ENCODE measurements at regions not wholly inside any gene's neighbourhood (a gene's known extent, or its start where the extent isn't known, plus 50 kb on each side); places are given as distances from the start of the nearest gene placed in this dataset.
"Not testable (repeated sequence)": the region's sequence is repeated elsewhere in the genome, so short reads cannot be mapped to it uniquely, and the experiment has no call there.

DNA sequence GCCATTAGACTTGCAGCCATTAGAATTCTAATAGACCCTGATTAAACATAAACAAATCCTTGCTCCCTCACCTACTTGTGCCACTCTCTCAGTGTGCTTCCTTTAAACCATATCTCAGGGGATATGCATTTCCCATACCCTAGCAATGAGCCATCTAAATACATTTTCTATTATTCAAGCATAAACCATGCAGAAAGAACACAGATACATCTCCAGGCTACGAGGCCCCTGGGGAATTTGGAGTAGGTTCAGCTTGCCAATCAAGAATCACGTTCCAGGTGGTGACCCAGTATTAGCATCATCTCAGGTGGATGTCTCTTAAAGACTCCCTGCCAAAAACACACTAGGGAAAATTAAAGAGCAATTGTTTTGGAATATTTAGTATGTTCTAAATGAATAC, 93.0 kb upstream of the CCL21 start:
- no peak overlapping the region for H3K4me3 ChIP-seq (ENCODE audit: low read length)
- DNase-seq (ENCODE audit: low read depth, low spot score) = no peak

DNA sequence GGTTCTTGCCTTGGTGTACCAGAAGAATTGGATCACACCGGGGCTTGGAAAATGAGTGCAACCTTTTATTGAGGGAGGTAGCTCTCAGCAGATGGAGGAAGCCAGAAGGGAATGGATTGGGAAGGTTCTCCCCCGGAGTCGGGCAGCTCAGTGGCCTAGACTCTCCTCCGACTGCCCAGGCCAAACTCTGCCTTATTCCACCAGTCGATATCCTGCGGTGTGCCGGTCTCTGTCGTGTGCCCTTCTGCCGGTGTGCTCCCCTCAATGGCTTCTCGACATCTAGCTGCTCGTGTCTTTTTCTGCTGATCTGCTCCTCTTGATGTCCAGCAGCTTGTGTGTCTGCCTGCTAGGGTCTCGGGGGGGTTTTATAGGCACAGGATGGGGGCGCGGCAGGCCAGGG, 87.4 kb upstream of the CCL21 start:
- H3K4me3 ChIP-seq (ENCODE audit: low read length) = no peak overlapping the region
- no peak for DNase-seq (ENCODE audit: low read depth, low spot score)

DNA sequence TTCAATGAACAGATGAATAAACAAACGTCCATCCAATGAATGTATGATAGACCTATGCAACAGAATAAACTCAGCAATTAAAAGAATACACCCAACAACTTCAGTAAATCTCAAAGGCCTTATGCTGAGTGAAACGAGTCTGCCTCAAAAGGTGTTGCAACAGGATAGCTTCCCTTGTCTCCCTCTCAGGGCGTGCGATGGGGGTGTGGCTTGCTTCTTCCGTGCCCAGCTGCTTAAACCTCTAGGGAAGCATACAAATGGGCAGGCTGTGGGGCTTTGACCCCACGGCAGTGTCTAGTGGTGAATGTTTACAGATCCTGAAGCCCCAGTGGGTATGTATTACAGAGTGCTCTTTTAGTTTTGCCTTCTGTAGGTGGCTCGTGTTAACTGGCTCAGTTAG, 87.0 kb upstream of the CCL21 start:
- no peak overlapping the region for H3K4me3 ChIP-seq (ENCODE audit: low read length)
- no peak for DNase-seq (ENCODE audit: low read depth, low spot score)

DNA sequence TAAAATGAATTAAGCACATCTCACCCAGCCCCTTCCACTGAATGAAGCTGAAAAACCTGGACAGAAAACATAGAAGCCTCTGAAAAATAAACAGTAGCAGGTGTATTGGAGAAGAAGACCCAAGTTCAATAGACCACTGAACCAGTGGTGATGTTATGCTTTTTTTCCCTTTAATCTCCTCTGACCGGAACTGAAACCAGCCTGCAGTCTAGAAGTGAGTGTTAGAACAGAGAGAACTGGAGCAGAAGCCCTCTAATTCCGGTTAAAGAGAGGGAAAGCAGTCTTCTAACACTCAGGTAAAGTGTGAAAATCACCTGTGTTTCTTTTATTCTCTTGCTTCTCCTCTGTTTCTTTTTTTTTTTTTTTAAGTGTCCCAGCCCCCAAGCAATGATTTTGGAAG, 83.5 kb upstream of the CCL21 start:
- no peak for DNase-seq (ENCODE audit: low read depth, low spot score)

DNA sequence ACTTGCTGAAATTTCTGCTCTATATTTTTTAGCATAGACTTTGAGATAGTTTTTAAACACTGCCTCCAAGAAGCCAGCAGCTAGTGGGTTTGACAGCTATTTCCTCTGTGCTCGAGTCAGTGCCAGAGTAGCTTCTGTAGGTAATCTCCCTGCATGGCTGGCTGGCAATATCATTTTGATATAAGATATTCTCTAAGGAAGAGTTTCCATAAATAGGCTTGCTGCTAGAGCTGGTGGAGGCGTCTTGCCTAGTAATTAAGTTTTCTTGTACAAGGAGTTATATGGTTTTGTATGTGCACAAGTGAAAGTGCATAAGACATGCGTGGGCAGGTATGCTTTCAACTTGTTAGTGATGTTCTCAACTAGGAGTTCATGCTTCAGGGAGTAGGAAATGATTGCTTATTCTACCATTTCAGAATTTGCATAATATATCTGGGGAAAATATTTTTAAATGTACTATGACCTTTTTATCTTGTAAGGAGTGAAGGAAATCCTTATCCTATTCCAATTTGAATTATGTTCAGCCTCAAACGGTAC, 74.1 kb upstream of the CCL21 start:
- H3K4me3 ChIP-seq (ENCODE audit: low read length) = no peak overlapping the region
- DNase-seq (ENCODE audit: low read depth, low spot score) = no peak

More for the DNA sequence above, 83.5 kb upstream of the CCL21 start:
- no peak overlapping the region for H3K4me3 ChIP-seq (ENCODE audit: low read length)

DNA sequence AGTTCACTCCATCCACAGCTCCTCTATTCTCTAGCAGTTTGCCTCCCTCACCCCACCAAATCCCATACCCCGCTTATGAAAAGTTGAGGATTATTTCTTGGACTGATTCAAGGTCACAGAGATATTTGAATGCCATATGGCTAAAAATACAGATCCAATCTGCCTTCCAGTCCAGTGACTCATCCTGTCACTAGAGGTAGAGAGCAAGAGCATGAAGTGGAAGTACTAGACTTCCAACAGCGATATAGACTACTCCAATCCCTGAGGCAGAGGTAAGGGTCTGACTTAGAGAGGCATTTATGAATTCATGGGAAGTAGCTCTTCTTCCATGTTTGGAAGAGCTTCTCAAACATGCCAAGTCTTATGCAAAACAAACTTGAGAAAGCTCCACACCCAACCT, 72.4 kb upstream of the CCL21 start:
- H3K4me3 ChIP-seq (ENCODE audit: low read length) = no peak overlapping the region
- DNase-seq (ENCODE audit: low read depth, low spot score) = no peak

DNA sequence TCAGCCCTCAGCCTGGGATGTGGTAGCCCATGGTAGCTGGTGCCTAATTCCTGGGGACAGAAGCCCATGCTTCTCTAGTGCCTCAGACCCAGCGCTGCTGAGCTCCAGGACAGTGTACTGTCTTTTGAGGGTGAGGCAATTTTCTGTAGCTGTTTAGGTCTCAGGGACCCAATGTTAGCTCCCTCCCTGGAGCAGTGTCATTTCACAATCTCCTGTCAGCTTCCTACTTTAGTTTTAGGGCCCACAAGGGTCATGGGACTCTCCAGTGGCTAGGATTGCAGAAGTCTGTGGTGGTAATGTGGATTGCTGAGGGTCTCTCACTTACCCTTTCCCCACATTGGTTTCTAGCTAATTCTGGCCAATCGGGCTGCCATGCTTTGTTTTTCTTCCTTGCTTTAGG, 67.7 kb upstream of the CCL21 start:
- H3K4me3 ChIP-seq (ENCODE audit: low read length) = no peak overlapping the region
- DNase-seq (ENCODE audit: low read depth, low spot score) = no peak

DNA sequence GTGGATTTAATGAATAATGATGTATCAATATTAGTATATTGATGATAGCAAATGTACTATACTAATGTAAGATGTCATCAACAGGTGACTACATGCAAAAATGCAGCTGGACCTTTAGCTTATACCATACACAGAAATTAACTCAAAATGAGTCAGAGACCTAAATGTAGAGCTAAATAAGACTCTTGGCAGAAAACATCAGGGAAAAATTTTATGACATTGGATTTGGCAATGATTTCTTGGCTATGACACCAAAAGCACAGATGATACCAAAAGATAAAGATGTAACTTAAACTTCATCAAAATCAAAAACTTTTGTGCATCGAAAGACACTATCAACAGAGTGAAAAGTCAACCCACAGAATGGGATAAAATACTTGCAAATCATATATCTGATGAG, 64.0 kb upstream of the CCL21 start:
- DNase-seq (ENCODE audit: low read depth, low spot score) = no peak

DNA sequence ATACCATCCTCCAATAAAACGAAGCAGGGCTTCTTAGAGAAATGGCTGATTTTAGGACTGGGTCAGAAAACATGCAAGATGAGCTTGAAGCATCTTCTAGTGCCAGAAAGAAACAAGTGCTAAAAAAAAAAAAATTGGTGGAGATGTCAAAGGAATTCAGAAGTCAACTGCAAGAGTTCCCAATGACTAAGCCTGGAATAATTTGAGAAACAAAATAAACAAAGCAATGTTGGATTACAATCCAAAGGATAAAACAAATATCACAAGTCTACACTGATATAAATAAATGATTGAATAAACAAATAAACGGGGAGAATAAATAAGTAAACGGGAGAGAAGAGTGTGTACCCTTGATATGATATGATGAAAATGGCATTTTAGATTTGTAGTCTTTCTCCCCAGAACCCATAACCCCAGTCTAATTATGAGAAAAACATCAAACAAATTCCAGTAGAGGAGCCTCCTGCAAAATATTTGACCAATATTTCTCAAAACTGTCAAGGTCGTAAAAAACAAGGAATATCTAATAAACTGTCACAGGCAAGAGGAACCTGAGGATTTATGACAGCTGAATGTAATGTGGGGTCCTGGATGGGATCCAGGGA, 63.5 kb upstream of the CCL21 start:
- H3K4me3 ChIP-seq (ENCODE audit: low read length) = no peak overlapping the region
- DNase-seq (ENCODE audit: low read depth, low spot score) = no peak

More for the DNA sequence above, 64.0 kb upstream of the CCL21 start:
- no peak overlapping the region for H3K4me3 ChIP-seq (ENCODE audit: low read length)

DNA sequence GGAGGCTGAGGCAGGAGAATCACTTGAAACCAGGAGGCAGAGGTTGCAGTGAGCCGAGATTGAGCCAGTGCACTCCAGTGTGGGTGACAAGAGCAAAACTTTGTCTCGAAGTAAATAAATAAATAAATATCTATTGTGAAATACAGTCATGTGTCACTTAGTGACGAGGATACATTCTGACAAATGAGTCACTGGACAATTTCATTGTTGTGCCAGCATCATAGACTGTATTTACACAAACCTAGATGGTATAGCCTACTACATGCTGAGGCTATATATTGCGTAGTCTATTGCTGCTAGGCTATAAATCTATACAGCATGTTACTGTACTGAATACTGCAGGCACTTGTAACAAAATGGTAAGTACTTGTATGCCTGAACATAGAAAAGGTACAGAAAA, 61.1 kb upstream of the CCL21 start:
- no peak overlapping the region for H3K4me3 ChIP-seq (ENCODE audit: low read length)
- DNase-seq (ENCODE audit: low read depth, low spot score) = no peak

DNA sequence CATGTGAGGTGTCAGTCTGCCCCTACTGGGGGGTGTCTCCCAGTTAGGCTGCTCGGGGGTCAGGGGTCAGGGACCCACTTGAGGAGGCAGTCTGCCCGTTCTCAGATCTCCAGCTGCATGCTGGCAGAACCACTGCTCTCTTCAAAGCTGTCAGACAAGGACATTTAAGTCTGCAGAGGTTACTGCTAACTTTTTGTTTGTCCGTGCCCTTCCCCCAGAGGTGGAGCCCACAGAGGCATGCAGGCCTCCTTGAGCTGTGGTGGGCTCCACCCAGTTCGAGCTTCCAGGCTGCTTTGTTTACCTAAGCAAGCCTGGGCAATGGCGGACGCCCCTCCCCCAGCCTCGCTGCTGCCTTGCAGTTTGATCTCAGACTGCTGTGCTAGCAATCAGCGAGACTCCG, 57.2 kb upstream of the CCL21 start:
- DNase-seq (ENCODE audit: low read depth, low spot score); H3K4me3 ChIP-seq (ENCODE audit: low read length): not testable (repeated sequence)

DNA sequence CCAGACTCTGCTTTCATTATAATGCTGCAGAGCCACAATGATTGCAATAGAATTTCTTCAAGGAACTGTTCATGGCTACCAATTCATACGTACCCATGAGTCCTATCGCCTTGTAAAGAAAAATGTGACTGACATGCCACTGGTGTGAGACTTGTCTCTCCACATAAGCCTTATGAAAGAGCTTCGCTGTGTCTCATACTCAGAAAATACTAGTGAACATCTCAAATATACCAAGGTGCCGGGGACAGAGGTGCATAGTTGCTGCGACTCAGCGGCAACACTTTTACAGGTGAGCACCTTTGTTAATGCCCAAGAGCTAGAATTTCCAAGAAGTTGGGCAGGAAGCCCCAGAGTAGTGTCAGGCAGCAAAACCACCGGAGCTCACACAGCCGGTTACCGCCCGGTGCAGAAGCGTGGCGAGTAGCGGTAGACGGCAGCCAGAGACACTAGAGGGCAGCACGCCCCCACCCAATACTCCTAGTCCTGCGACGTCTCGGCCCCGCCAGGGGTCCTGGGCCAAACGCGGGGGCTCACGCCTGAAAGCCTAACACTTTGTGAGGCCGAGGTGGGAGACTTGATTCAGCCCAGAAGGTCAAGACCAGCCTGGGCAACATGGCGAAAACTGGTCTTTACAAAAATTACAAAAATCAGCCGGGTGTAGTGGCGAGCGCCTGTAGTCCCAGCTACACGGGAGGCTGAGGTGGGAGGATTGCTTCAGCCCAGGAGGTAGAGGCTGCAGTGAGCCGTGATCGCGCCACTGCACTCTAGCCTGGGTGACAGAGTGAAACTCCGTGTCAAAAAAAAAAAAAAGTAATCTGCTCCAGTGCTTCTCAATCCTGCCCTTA, 50.5 kb upstream of the CCL21 start:
- peak; percentile 32 for DNase-seq (ENCODE audit: low read depth, low spot score)
- not testable (repeated sequence) for H3K4me3 ChIP-seq (ENCODE audit: low read length)

All from Jurkat, Clone E6-1 (cell line).